CD14-positive monocyte (primary cell): ENCODE measurements at regions not wholly inside any gene's neighbourhood (a gene's known extent, or its start where the extent isn't known, plus 50 kb on each side); places are given as distances from the start of the nearest gene placed in this dataset.

ENCODE experiments used
- DNase-seq, 3 donors: peaks; one replicate each; pipeline ENCODE4 v3.0.0-alpha.2; 2011 to 2022
- H2AFZ ChIP-seq: 2 replicates; pipeline ENCODE4 v1.6.0; 2012; ENCODE audit warnings: mild to moderate bottlenecking, low read depth, low read length, inconsistent platforms; ENCODE audit not compliant: insufficient read depth, poor library complexity, severe bottlenecking
- H3K27ac ChIP-seq, 2 donors: 1 replicate in 1 of 2; 2 replicates in 1 of 2; pipeline ENCODE4 v1.5.1; 2012 to 2013; ENCODE audit warnings: low read length in 2 of 2, control low read depth in 1 of 2, inconsistent platforms in 1 of 2, low read depth in 1 of 2, mild to moderate bottlenecking in 1 of 2
- H3K27me3 ChIP-seq, 2 donors: one replicate each; pipeline versions ENCODE4 v1.6.0 to v1.6.1; 2011 to 2013; ENCODE audit warnings: low read length in 2 of 2; ENCODE audit not compliant: control insufficient read depth in 2 of 2, insufficient read depth in 2 of 2
- H3K36me3 ChIP-seq, 2 donors: replicated peaks in 1 of 2; 1 replicate in 1 of 2; 2 replicates in 1 of 2; pipeline versions ENCODE4 v1.5.1 to v1.6.1; 2012 to 2013; ENCODE audit warnings: low read length in 2 of 2, control low read depth in 1 of 2, inconsistent platforms in 1 of 2, mild to moderate bottlenecking in 1 of 2; ENCODE audit not compliant: insufficient read depth in 2 of 2, control insufficient read depth in 1 of 2
- H3K4me1 ChIP-seq, 2 donors: 1 replicate in 1 of 2; 2 replicates in 1 of 2; pipeline versions ENCODE4 v1.5.1 to v1.6.1; 2012 to 2013; ENCODE audit warnings: low read length in 2 of 2, control low read depth in 1 of 2, inconsistent platforms in 1 of 2, mild to moderate bottlenecking in 1 of 2, moderate library complexity in 1 of 2; ENCODE audit not compliant: insufficient read depth in 2 of 2, control insufficient read depth in 1 of 2
- H3K4me2 ChIP-seq: replicated peaks from 2 replicates; pipeline ENCODE3; 2012; ENCODE audit warnings: low read length, moderate library complexity, mild to moderate bottlenecking; ENCODE audit not compliant: poor library complexity, severe bottlenecking; ENCODE audit errors: extremely low read depth
- H3K4me3 ChIP-seq, 3 experiments: fragments of 200-600 bp in 1 of 3; sonication (generic) in 1 of 3; replicated peaks in 1 of 3; 1 replicate in 2 of 3; 2 replicates in 1 of 3; pipeline ENCODE4 v1.5.1; 2011 to 2013; ENCODE audit warnings: low read length in 3 of 3, mild to moderate bottlenecking in 3 of 3, control low read depth in 2 of 3, low read depth in 2 of 3, inconsistent platforms in 1 of 3, moderate library complexity in 1 of 3
- H3K79me2 ChIP-seq: 2 replicates; pipeline ENCODE4 v1.6.0; 2012; ENCODE audit warnings: mild to moderate bottlenecking, control low read depth, inconsistent platforms, low read length, moderate library complexity; ENCODE audit not compliant: insufficient read depth
- H3K9ac ChIP-seq: 2 replicates; pipeline ENCODE4 v1.6.0; 2017; ENCODE audit warnings: low read length, mild to moderate bottlenecking; ENCODE audit not compliant: insufficient read depth, poor library complexity, severe bottlenecking
- H3K9me3 ChIP-seq, 2 donors: replicated peaks in 1 of 2; 1 replicate in 1 of 2; 2 replicates in 1 of 2; pipeline versions ENCODE4 v1.5.1 to v1.6.1; 2012 to 2013; ENCODE audit warnings: low read length in 2 of 2, control low read depth in 1 of 2; ENCODE audit not compliant: control insufficient read depth in 1 of 2, insufficient read depth in 1 of 2
- H4K20me1 ChIP-seq: 2 replicates; pipeline ENCODE4 v1.6.0; 2012; ENCODE audit warnings: mild to moderate bottlenecking, low read length, control low read depth, moderate library complexity; ENCODE audit not compliant: insufficient read depth
- H3K27ac Mint-ChIP-seq, 7 donors: one replicate each; pipeline ENCODE4 v1.8.0; 2020; ENCODE audit warnings: mild to moderate bottlenecking in 7 of 7, mixed read lengths in 7 of 7, moderate library complexity in 6 of 7, inconsistent platforms in 2 of 7
- H3K27me3 Mint-ChIP-seq, 3 donors: one replicate each; pipeline ENCODE4 v1.8.0; 2021 to 2022; ENCODE audit warnings: low read depth in 3 of 3, mild to moderate bottlenecking in 3 of 3, mixed read lengths in 3 of 3, moderate library complexity in 3 of 3, inconsistent platforms in 1 of 3
- H3K36me3 Mint-ChIP-seq, 2 donors: one replicate each; pipeline ENCODE4 v1.8.0; 2020; ENCODE audit warnings: mixed read lengths in 2 of 2, inconsistent platforms in 1 of 2, mild to moderate bottlenecking in 1 of 2
- H3K4me1 Mint-ChIP-seq: one replicate; pipeline ENCODE4 v1.8.0; 2020; ENCODE audit warnings: mild to moderate bottlenecking, mixed read lengths
- H3K4me3 Mint-ChIP-seq, 2 donors: one replicate each; pipeline ENCODE4 v1.8.0; 2020; ENCODE audit warnings: mild to moderate bottlenecking in 2 of 2, mixed read lengths in 2 of 2, moderate library complexity in 1 of 2
- H3K9me3 Mint-ChIP-seq, 7 donors: one replicate each; pipeline ENCODE4 v1.8.0; 2020 to 2022; ENCODE audit warnings: mixed read lengths in 7 of 7, mild to moderate bottlenecking in 6 of 7, moderate library complexity in 6 of 7, inconsistent platforms in 2 of 7
- WGBS: methylation state at CpG from one replicate; pipeline ENCODE4 v1.1.5; 2013; ENCODE audit warnings: missing lambda C conversion rate; ENCODE audit not compliant: insufficient coverage; 5-methylcytosine and 5-hydroxymethylcytosine counted together
- intact Hi-C, 2 donors: fragments of 100-400 bp; cut with micrococcal nuclease; formaldehyde crosslinking; loops; one replicate each; pipeline versions ENCODE4 v1.15.0 to v1.15.1; 2023
- TF ChIP-seq, protein P1 (sequence below): fragments of 200-600 bp; IDR thresholded peaks from one replicate; pipeline ENCODE4 v1.8.0; 2022; ENCODE audit warnings: antibody characterized with exemption, mild to moderate bottlenecking

DNA sequence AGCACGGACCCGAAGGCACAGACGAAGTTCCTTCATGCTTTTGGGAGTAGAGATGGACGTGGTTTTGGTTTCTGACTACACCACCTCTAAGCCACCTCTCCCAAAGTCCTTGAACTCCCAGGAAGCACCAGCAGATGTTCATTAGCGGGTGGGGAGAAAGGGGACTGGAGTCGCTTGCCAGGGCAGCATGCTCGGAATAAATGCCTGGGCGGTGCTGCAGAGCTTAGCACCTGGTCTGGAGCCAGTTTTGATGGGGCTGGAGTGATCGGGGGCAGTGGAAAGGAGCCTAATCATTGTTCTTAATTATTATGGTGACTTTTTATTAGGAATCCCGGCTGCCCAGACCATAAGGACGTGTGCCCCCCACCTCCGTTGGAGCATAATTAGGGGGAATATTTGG lies 220.8 kb downstream of the TFCP2L1 start:
- Histone ChIP-seq H3K9me3 (no peaks in the 10 kb centered on the region), H3K27ac (no peak overlapping the region), H3K36me3 (no peaks in the 10 kb centered on the region), H3K4me3 (no peak overlapping the region), H4K20me1 (no peaks in the 10 kb centered on the region), H3K4me2 (no peak overlapping the region), H3K4me1 (no peaks in the 10 kb centered on the region), H3K79me2 (no peaks in the 10 kb centered on the region), H3K27me3 (no peaks in the 10 kb centered on the region), H2AFZ (no peak overlapping the region), H3K9ac (no peak overlapping the region)
- no peak overlapping the region for H3K4me3 Mint-ChIP-seq
- no peaks in the 10 kb centered on the region for H3K36me3 Mint-ChIP-seq
- intact Hi-C loops: no loop called here
- peaks cover 3 to 19% (median 7%) of the 10 kb centered on the region in 3 donors for H3K27me3 Mint-ChIP-seq
- no peaks in the 10 kb centered on the region for H3K9me3 Mint-ChIP-seq
- 88% methylated on average over 5 of the region's 12 CpGs for WGBS
- peak overlapping the region in 1 of 7 donors; percentile 59 for H3K27ac Mint-ChIP-seq
- no peak for DNase-seq
- H3K4me1 Mint-ChIP-seq: no peaks in the 10 kb centered on the region
- TF ChIP-seq, protein P1, sequence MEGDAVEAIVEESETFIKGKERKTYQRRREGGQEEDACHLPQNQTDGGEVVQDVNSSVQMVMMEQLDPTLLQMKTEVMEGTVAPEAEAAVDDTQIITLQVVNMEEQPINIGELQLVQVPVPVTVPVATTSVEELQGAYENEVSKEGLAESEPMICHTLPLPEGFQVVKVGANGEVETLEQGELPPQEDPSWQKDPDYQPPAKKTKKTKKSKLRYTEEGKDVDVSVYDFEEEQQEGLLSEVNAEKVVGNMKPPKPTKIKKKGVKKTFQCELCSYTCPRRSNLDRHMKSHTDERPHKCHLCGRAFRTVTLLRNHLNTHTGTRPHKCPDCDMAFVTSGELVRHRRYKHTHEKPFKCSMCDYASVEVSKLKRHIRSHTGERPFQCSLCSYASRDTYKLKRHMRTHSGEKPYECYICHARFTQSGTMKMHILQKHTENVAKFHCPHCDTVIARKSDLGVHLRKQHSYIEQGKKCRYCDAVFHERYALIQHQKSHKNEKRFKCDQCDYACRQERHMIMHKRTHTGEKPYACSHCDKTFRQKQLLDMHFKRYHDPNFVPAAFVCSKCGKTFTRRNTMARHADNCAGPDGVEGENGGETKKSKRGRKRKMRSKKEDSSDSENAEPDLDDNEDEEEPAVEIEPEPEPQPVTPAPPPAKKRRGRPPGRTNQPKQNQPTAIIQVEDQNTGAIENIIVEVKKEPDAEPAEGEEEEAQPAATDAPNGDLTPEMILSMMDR: no peak

DNA sequence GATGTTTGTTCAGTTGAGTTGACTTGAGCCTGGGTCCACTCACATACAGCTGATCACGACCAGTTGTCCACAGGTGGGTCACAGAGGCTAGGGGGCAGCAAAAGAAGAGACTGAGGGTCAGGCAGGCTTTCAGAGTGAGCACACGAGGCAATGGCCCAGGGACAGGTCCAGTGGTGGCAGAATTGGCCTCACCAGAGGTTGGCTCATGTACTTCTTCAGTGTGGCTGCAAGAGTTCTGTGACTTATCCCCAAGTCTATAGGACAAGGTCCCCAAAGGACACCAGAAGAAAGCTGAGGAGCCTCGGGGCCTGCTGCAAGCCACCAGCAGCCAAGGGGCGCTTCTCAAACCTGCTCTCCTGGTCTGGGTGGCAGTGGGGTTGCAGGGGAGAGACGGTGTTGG lies 219.8 kb downstream of the TFCP2L1 start:
- Histone ChIP-seq H3K9me3 (no peaks in the 10 kb centered on the region), H3K79me2 (no peaks in the 10 kb centered on the region), H3K36me3 (no peaks in the 10 kb centered on the region), H3K4me3 (no peak overlapping the region), H3K9ac (no peak overlapping the region), H3K4me2 (no peak overlapping the region), H2AFZ (no peak overlapping the region), H3K27me3 (no peaks in the 10 kb centered on the region), H3K27ac (no peak overlapping the region), H4K20me1 (no peaks in the 10 kb centered on the region), H3K4me1 (no peaks in the 10 kb centered on the region)
- TF ChIP-seq, protein P1: no peak
- H3K27me3 Mint-ChIP-seq: peaks cover 3 to 21% (median 7%) of the 10 kb centered on the region in 3 donors
- H3K4me3 Mint-ChIP-seq: no peak overlapping the region
- intact Hi-C loops: no loop called here
- H3K36me3 Mint-ChIP-seq: no peaks in the 10 kb centered on the region
- no peaks in the 10 kb centered on the region for H3K9me3 Mint-ChIP-seq
- 90% methylated on average over 5 of the region's 5 CpGs for WGBS
- no peak overlapping the region for H3K27ac Mint-ChIP-seq
- DNase-seq: no peak
- no peaks in the 10 kb centered on the region for H3K4me1 Mint-ChIP-seq
